ENCODE measurements at regions not wholly inside any gene's neighbourhood (a gene's known extent, or its start where the extent isn't known, plus 50 kb on each side); places are given as distances from the start of the nearest gene placed in this dataset.
A peak's percentile ranks its signal among the peaks of the same experiment; 100 is the strongest.

GRCh38 chr6:25223490-25223991 lies 55.6 kb upstream of the CARMIL1 start:
- no CpG with 5 or more reads among the region's 4 CpGs for WGBS, 2 experiments (ENCODE audit: extremely low coverage in 2 of 2, insufficient read length in 1 of 2)
- DNase-seq (peak; percentile 73), ATAC-seq (ENCODE audit: low read depth) (peak; percentile 96)
- BruUV-seq (replicated peaks) = no TSS peak
- Histone ChIP-seq H3K4me1 (ENCODE audit: control insufficient read depth, insufficient read depth, low read length) (no peaks in the 10 kb centered on the region), H4K20me1 (ENCODE audit: insufficient read depth, low read length) (no peaks in the 10 kb centered on the region), H3K9ac (ENCODE audit: low read depth, low read length) (0 out of 2 replicates have a peak overlapping the region, but pooled peaks have one; percentile 23), H4K8ac (ENCODE audit: low read depth in 2 of 2, low read length in 2 of 2) (no peak overlapping the region), H4K91ac (ENCODE audit: insufficient read depth, low read depth, low read length) (no peak overlapping the region), H2AFZ (replicated peaks; ENCODE audit: low read length, poor library complexity) (no peak overlapping the region), H3K4me2 (ENCODE audit: low read depth, low read length) (peak overlapping the region; percentile 79; the same call in 1 of the 2 replicates), H3K27me3 (ENCODE audit: control insufficient read depth, insufficient read depth, low read length) (no peaks in the 10 kb centered on the region), H2BK120ac (ENCODE audit: low read depth, low read length) (no peak overlapping the region), H3K27ac (ENCODE audit: insufficient read depth, low read length) (no peak overlapping the region), H3K79me1 (ENCODE audit: low read depth in 1 of 2, low read length in 2 of 2) (no peaks in the 10 kb centered on the region), H2AK5ac (ENCODE audit: low read depth, low read length) (no peak overlapping the region), H3K4me3 (ENCODE audit: insufficient read depth, low read depth, low read length) (no peak overlapping the region), H2BK20ac (ENCODE audit: low read depth, low read length) (no peak overlapping the region), H3K14ac (replicated peaks; ENCODE audit: low read depth, low read length) (no peak overlapping the region), H2AK9ac (replicated peaks; ENCODE audit: low read depth, low read length, poor library complexity) (no peak overlapping the region), H3K9me1 (ENCODE audit: insufficient read depth, low read length) (no peaks in the 10 kb centered on the region), H4K5ac (ENCODE audit: low read depth, low read length) (no peak overlapping the region), H2BK5ac (ENCODE audit: low read depth, low read length, poor library complexity, severe bottlenecking) (no peak overlapping the region), H3K18ac (ENCODE audit: low read depth, low read length) (no peak overlapping the region), H3K9me3 (ENCODE audit: control insufficient read depth, insufficient read depth, low read length) (no peaks in the 10 kb centered on the region), H2BK15ac (ENCODE audit: low read depth, low read length) (no peak overlapping the region), H3K36me3 (ENCODE audit: control insufficient read depth, insufficient read depth, low read length) (no peaks in the 10 kb centered on the region), H3K56ac (ENCODE audit: extremely low read depth, insufficient read depth, low read length) (no peak overlapping the region), H3K4ac (ENCODE audit: low read depth, low read length) (no peak overlapping the region), H3K23ac (ENCODE audit: low read depth, low read length) (no peak overlapping the region)
- dilution Hi-C loops (cut with HindIII; ENCODE audit: low sequenced_read_pairs, unreplicated experiment) = no loop called here
- in situ Hi-C loops (cut with MboI; ENCODE audit: low sequenced_read_pairs) = loop anchor here (10.0 kb wide), 1 partner anchor 331 kb away; no protein-coding TSS in a partner anchor
- intact Hi-C loops (cut with micrococcal nuclease) = loop anchor here (1.0 kb wide), 6 partner anchors 42 to 495 kb away; no protein-coding TSS in a partner anchor
- CTCF ChIA-PET = interaction anchor here (0.8 to 1.9 kb wide), 15 partner anchors 20 to 495 kb away, joined by 3 to 9 read pairs (median 4); no protein-coding TSS in a partner anchor
- no peak for TF ChIP-seq CEBPB (IDR thresholded peaks at IDR 0.05; ENCODE audit: low read depth, low read length)
- peak; percentile 94 for TF ChIP-seq RAD21 (IDR thresholded peaks at IDR 0.05; ENCODE audit: low read length)
- no peak for TF ChIP-seq MAZ (IDR thresholded peaks at IDR 0.05; ENCODE audit: borderline replicate concordance, low read depth, low read length)
- TF ChIP-seq MXI1 (IDR thresholded peaks at IDR 0.05; ENCODE audit: borderline replicate concordance, low read depth, low read length) = no peak
- no peak for TF ChIP-seq ELK1 (IDR thresholded peaks at IDR 0.05; ENCODE audit: borderline replicate concordance, low read depth, low read length)
- TF ChIP-seq BHLHE40 (IDR thresholded peaks at IDR 0.05; ENCODE audit: low read depth, low read length) = no peak
- TF ChIP-seq POLR2A (IDR thresholded peaks at IDR 0.05; ENCODE audit: low read depth, low read length) = no peak
- TF ChIP-seq NFE2L2 (IDR thresholded peaks at IDR 0.05; ENCODE audit: low read depth, low read length) = no peak
- TF ChIP-seq FOS (IDR thresholded peaks at IDR 0.05; ENCODE audit: low read depth, low read length) = no peak
- no peak for TF ChIP-seq USF2 (IDR thresholded peaks at IDR 0.05; ENCODE audit: low read depth, low read length)
- TF ChIP-seq CHD1 (IDR thresholded peaks at IDR 0.05; ENCODE audit: low read depth, low read length) = no peak; the same call in 1 of the 2 replicates
- peak; percentile 95 for TF ChIP-seq CTCF (conservative IDR thresholded peaks at IDR 0.05; ENCODE audit: low read depth, low read length)
- peak; percentile 88 for TF ChIP-seq SMC3 (IDR thresholded peaks at IDR 0.05; ENCODE audit: low read depth, low read length)
- POLR2A ChIA-PET (ENCODE audit: unreplicated experiment) = interaction anchor here (0.5 kb wide), 1 partner anchor 605 kb away, joined by 5 read pairs; no protein-coding TSS in a partner anchor

Measured in IMR-90 (cell line).